ENCODE measurements at regions not wholly inside any gene's neighbourhood (a gene's known extent, or its start where the extent isn't known, plus 50 kb on each side); places are given as distances from the start of the nearest gene placed in this dataset.

DNA sequence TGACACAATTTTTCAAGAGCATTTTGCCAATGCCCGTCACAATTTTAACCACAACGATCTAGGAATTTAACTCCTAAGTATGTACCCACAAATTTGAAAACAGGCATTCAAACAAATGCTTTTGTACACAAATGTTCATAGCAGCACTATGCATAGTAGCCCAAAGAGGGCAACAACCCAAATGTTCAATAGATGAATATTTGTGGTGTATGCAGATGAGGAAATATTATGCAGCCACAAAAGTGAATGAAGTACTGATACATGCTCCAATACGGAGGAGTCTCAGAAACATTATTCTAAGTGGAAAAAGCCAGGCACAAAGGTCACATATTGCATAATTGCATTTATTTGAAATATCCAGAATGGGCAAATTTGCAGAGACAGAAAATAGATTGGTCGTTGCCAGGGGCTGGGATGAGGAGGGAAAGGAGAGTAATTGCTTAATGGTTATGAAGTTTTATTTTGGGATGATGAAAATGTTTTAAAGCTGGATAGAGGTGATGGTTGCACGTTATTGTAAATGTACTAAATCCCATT is 117.2 kb downstream of the PXDC1 start:
- ChIA-PET CTCF (no interaction called here), POLR2A (no interaction called here)
- no peak overlapping the region for H3K27ac Mint-ChIP-seq
- no peaks in the 10 kb centered on the region for H3K4me1 Mint-ChIP-seq
- H3K36me3 Mint-ChIP-seq = no peaks in the 10 kb centered on the region
- peaks cover 12% of the 10 kb centered on the region for H3K9me3 Mint-ChIP-seq
- H3K4me3 Mint-ChIP-seq = no peak overlapping the region
- TF ChIP-seq ZNF396 (CRISPR knock-in tag; IDR thresholded peaks at IDR 0.05; ENCODE audit: borderline replicate concordance) = no peak
- TF ChIP-seq EMX1 (CRISPR knock-in tag; IDR thresholded peaks at IDR 0.05) = no peak
- TF ChIP-seq SP1 (CRISPR knock-in tag; conservative IDR thresholded peaks at IDR 0.05) = no peak
- TF ChIP-seq FOXK1 (CRISPR knock-in tag; IDR thresholded peaks at IDR 0.05) = no peak
- TF ChIP-seq, protein P1, sequence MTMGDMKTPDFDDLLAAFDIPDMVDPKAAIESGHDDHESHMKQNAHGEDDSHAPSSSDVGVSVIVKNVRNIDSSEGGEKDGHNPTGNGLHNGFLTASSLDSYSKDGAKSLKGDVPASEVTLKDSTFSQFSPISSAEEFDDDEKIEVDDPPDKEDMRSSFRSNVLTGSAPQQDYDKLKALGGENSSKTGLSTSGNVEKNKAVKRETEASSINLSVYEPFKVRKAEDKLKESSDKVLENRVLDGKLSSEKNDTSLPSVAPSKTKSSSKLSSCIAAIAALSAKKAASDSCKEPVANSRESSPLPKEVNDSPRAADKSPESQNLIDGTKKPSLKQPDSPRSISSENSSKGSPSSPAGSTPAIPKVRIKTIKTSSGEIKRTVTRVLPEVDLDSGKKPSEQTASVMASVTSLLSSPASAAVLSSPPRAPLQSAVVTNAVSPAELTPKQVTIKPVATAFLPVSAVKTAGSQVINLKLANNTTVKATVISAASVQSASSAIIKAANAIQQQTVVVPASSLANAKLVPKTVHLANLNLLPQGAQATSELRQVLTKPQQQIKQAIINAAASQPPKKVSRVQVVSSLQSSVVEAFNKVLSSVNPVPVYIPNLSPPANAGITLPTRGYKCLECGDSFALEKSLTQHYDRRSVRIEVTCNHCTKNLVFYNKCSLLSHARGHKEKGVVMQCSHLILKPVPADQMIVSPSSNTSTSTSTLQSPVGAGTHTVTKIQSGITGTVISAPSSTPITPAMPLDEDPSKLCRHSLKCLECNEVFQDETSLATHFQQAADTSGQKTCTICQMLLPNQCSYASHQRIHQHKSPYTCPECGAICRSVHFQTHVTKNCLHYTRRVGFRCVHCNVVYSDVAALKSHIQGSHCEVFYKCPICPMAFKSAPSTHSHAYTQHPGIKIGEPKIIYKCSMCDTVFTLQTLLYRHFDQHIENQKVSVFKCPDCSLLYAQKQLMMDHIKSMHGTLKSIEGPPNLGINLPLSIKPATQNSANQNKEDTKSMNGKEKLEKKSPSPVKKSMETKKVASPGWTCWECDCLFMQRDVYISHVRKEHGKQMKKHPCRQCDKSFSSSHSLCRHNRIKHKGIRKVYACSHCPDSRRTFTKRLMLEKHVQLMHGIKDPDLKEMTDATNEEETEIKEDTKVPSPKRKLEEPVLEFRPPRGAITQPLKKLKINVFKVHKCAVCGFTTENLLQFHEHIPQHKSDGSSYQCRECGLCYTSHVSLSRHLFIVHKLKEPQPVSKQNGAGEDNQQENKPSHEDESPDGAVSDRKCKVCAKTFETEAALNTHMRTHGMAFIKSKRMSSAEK (CRISPR knock-in tag; IDR thresholded peaks at IDR 0.05; ENCODE audit: borderline replicate concordance) = no peak
- no peak for TF ChIP-seq ATF2 (CRISPR knock-in tag; IDR thresholded peaks at IDR 0.05; ENCODE audit: borderline replicate concordance, low read depth)
- TF ChIP-seq CREM (CRISPR knock-in tag; IDR thresholded peaks at IDR 0.05) = no peak
- TF ChIP-seq ARID4B (CRISPR knock-in tag; IDR thresholded peaks at IDR 0.05; ENCODE audit: borderline replicate concordance) = no peak
- TF ChIP-seq, protein P2, sequence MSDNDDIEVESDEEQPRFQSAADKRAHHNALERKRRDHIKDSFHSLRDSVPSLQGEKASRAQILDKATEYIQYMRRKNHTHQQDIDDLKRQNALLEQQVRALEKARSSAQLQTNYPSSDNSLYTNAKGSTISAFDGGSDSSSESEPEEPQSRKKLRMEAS (CRISPR knock-in tag; IDR thresholded peaks at IDR 0.05) = no peak
- no peak for TF ChIP-seq FOXP1 (CRISPR knock-in tag; IDR thresholded peaks at IDR 0.05; ENCODE audit: borderline replicate concordance)
- TF ChIP-seq PREB (CRISPR knock-in tag; IDR thresholded peaks at IDR 0.05; ENCODE audit: borderline replicate concordance) = no peak
- no peak for TF ChIP-seq IRF2 (CRISPR knock-in tag; IDR thresholded peaks at IDR 0.05; ENCODE audit: borderline replicate concordance, low read depth)
- no peak for TF ChIP-seq CDX4 (CRISPR knock-in tag; IDR thresholded peaks at IDR 0.05; ENCODE audit: borderline replicate concordance)
- TF ChIP-seq, protein P3, sequence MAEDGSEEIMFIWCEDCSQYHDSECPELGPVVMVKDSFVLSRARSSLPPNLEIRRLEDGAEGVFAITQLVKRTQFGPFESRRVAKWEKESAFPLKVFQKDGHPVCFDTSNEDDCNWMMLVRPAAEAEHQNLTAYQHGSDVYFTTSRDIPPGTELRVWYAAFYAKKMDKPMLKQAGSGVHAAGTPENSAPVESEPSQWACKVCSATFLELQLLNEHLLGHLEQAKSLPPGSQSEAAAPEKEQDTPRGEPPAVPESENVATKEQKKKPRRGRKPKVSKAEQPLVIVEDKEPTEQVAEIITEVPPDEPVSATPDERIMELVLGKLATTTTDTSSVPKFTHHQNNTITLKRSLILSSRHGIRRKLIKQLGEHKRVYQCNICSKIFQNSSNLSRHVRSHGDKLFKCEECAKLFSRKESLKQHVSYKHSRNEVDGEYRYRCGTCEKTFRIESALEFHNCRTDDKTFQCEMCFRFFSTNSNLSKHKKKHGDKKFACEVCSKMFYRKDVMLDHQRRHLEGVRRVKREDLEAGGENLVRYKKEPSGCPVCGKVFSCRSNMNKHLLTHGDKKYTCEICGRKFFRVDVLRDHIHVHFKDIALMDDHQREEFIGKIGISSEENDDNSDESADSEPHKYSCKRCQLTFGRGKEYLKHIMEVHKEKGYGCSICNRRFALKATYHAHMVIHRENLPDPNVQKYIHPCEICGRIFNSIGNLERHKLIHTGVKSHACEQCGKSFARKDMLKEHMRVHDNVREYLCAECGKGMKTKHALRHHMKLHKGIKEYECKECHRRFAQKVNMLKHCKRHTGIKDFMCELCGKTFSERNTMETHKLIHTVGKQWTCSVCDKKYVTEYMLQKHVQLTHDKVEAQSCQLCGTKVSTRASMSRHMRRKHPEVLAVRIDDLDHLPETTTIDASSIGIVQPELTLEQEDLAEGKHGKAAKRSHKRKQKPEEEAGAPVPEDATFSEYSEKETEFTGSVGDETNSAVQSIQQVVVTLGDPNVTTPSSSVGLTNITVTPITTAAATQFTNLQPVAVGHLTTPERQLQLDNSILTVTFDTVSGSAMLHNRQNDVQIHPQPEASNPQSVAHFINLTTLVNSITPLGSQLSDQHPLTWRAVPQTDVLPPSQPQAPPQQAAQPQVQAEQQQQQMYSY (CRISPR knock-in tag; IDR thresholded peaks at IDR 0.05) = no peak
- H3K27me3 Mint-ChIP-seq (ENCODE audit: low read depth) = peaks cover 2% of the 10 kb centered on the region; the same call in 1 of the 2 replicates
- DNase-seq (ENCODE audit: low spot score) (no peak), ATAC-seq (no peak)

All from WTC11 (cell line).